ENCODE measurements at regions not wholly inside any gene's neighbourhood (a gene's known extent, or its start where the extent isn't known, plus 50 kb on each side); places are given as distances from the start of the nearest gene placed in this dataset.

- DNase-seq = no peak
These were observed 188.6 kb upstream of the SH3BP4 start for GRCh38 chr2:234763002-234763873.

GRCh38 chr2:234761910-234762309 is 189.9 kb upstream of the SH3BP4 start:
- no peak for DNase-seq

DNA sequence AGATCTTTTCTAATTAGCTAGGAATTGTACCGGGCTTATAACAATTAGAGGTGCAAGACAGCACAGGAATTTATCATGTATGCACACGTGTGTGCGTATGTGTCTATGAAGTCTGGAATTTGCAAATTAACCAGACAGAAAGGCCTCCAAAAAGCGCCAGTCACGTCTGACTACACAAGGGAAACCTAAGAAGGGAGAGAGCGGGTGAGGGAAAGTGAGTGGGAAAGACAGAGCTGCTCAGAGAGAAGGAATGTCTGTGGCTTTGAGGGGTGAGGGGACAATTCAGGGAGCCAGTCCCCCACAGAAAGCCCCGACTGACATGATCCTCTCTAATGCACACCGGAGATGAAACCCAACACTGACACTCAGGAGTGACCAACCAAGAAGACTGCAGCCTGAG is 197.7 kb upstream of the SH3BP4 start:
- no peak for DNase-seq

DNA sequence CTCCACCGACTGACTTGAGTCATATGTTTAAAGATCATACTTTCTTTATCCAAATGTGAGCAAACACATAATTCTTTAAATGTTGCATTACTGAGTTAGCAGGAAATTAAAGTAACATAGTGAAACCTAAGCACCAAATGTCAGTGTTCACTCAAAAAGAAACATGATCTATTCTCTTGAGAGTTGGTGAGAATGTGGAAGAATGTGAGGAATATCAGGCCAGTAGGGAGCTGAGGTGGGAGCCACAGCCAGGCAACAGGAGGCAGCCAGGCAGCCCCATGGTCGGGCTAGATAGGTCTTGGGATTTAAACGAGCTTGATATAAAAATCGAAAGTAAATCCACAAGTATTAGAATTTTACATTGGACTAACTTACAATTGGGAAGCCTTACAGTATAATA is 198.1 kb upstream of the SH3BP4 start:
- no peak for DNase-seq

GRCh38 chr2:234752966-234753365 is 198.9 kb upstream of the SH3BP4 start:
- DNase-seq = no peak

- DNase-seq = no peak
These were observed 200.4 kb upstream of the SH3BP4 start for GRCh38 chr2:234751275-234751973.

DNA sequence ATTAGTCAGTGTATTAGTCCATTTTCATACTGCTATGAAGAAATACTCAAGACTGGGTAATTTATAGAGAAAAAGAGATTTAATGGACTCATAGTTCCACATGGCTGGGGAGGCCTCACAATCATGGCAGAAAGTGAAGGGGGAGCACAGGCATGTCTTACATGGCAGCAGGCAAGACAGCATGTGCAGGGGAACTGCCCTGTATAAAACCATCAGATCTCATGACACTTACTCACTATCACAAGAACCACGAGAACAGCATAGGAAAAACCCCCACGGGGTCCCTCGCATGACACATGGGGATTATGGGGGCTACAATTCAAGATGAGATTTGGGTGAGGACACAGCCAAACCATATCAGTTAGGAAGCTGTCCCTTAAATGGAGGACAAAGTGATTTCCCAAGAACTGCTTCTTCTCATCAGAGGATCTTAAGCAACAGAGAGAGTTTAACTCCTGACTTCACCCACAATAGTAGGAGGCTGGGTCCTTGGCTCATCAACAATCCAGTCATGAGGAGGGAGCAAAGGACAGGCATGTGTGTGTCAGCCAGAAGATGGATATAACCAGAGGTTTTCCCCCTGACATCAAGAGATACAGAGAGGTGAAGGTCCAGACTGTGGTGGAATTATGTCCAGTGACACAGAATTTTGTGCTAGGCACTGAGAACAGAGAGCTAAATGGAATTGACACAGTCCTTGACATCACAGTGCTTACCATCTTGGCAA is 203.8 kb upstream of the SH3BP4 start:
- DNase-seq = no peak

DNA sequence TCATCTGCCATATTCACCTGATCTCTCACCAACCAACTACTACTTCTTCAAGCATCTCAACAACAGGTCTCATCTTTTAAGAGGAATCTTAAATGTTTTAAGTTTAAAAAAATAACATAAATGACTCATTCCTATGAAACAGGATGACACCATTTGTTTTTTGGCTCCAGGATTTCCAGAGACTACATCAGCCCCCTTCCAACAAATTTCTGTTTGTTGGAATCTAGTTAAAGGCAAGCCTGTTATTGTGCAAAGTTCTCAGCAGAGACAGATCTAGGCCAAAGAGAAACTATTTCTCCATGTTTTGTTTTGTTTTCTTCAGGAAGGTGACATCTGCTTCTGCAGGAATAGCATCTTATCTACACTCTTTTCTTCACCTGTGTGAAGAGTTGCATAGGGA is 204.8 kb upstream of the SH3BP4 start:
- DNase-seq = no peak

DNA sequence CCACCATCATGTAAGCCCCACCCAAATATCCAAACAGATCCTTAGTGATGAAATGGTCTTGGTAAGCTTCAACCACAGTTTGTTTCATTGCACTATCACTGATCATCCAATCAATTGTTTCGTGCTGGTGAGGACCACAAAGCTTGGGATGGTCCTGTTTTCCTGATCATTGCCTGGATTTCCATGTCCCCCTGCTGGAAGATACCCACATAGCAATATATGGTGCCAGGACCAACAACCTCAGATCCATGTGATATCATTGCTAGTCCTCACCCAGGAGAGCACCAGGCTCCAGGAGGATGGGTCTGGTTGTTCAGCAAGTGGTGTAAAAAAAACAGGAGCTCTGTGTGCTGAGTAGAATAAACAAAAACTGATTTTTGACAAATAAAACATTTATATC is 206.5 kb upstream of the SH3BP4 start:
- DNase-seq = no peak

DNA sequence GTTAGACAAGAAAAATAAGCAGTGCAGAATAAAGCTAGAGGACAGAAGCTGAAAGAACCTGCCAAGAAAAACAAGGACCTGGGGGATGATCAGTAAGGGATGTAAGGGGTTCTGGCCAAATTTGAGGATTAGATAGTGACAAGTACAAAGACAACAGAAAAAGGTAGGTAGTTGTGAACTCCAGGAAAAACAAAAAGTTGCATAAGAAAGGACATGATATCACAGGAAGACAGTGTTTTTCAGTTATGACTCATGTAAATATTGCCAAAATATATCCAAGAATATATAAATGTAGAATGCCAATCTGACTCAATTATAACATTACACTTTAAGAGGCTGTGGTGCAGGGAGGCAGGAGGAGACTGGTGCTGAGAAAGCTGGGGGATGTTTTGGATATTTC is 209.8 kb upstream of the SH3BP4 start:
- DNase-seq = no peak

GRCh38 chr2:234739061-234739460 is 212.8 kb upstream of the SH3BP4 start:
- DNase-seq = no peak

- DNase-seq = no peak
These were observed 216.0 kb upstream of the SH3BP4 start for GRCh38 chr2:234735829-234736228.

DNA sequence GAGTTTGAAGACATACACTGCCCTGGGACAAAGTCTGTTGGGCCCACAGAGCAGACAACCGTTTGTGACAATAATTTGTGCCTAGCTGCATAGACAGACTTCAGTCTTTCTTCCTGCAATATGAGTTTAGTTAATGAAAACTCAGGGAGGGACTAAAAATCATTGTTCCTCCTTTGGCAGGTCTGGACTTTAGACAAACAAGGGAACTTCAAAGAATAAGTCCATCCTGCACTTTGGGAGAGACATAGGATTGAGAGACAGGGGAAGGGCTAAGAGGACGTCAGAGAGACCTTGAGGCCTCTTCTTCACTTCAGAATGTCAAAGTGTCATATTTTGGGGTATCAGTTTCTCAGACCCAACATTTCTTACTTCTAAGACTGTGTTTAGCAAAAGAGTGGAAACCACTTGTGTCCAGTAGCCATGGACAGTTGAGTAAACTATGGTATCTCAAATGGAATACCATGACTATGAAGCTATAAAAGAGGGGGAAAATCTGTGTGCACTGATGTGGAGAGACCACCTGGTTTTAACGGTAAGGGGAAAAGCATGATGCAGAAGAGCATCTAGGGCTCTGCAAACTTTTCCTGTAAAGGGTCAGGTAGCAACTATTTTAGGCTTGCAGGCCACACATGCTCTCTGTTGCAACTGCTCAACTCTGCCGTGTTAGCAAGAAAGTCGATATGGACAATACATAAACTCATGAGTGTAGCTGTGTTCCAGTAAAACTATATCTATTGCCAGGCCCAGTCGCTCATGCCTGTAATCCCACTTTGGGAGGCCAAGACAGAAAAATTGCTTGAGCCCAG is 217.8 kb upstream of the SH3BP4 start:
- no peak for DNase-seq

DNA sequence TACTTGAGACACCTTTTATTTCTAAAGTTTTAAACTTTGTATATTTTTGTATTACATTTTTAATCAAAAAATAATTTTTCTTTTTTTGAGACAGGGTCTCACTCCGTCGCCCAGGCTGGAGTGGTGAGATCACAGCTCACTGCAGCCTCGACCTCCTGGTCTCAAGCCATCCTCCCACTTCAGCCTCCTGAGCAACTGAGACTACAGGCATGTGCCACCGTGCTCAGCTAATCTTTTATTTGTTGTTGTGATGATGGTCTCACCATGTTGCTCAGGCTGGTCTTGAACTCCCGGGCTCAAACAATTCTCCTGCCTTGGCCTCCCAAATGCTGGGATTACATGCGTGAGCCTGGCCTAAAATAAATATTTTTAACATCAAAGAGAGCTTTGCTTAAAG is 218.7 kb upstream of the SH3BP4 start:
- no peak for DNase-seq

DNA sequence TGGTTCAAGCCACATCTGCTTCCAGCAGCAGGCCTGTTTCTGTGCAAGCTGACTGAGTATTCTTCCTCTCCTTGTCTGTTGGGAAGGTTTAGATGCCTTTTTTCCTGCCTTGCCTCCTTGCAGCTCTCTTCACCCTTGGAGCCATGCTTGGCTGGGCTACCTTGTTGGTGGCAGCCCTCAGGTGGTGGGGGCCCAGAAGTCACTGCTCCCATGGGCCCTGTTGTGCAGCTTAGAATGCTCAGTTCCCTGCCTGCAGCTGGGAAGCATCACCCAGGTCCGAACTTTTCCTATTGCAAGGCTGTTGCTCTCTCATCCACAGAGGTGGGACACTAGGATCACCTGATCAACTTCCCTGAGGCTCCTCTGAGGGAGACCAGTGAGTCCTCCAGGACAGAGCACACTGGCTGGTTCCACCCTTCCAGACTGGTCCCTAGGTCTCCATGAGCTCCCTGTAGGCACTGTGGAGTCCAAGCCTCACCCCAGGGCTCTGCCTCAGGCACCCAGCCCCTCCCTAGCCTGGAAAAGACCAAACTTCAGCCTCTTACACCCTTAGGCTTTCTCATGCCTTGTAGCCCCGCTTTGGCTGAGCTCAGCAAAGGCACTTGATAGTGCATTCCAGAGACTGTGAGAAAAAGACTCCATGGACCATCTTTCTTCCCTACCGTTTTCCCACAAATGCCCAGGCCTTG is 219.3 kb upstream of the SH3BP4 start:
- DNase-seq = no peak

GRCh38 chr2:234731236-234731635 is 220.6 kb upstream of the SH3BP4 start:
- no peak for DNase-seq

DNA sequence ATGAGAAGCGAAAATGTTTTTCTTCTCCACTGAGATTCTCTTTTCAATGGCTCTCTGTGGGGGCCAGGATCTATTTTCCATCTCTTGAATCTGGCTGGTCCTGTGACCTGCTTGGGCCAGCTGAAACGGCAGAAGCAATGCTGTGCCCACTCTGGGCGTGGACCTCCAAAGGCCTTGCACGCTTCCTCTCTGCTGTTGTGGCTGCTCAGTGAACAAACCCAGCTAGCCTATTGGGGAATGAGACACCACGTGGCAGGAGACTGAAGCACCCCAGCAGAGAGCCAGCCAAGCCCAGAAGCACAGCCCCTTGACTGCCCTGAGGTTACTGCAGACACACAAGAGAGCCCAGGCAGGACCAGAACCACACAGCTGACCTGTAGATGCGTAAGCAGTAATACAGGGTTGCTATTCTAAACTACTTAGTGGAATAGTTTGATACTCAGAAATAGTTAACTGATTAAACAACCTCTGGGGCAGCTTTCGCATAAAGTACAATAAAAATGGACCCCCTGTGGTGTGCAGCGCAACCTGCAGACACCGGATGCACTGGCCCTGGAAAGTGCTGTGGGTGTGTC is 221.7 kb upstream of the SH3BP4 start:
- DNase-seq = no peak

DNA sequence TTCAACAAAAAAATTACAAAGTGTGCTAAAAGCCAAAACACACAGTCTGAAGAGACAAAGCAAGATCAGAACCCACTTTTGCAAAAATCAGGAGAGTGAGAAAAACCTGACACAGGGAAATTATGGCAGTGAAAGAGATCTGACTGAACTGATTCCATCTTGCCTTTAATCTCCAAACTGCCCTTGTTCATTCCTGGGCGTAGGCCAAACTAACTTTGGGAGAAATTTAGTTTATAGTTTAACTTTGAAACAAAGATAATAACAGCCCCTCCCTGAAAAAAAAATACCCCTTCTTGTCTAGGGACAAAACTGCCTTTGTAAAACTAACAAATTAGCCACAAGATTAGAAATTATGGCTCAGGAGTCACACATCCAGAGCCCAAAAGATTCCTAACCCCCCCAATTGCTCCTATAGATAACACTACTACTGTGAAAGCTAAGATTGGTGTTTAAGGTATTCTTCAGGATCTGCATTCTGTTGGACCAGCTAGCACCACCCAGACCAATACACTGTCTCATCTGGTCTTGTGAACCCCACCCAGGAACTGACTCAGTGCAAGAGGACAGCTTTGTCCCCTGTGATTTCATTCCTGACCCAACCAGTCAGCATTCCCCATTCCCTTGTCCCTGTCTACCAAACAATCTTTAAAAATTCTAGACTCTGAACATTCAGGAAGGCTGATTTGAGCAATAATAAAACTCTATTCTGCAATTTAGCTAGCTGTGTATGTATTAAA is 226.1 kb upstream of the SH3BP4 start:
- no peak for DNase-seq

- no peak for DNase-seq
These were observed 227.0 kb upstream of the SH3BP4 start for GRCh38 chr2:234724850-234725249.

GRCh38 chr2:234723400-234723799 is 226.5 kb upstream of the ARL4C start:
- no peak for DNase-seq

- no peak for DNase-seq
These were observed 225.3 kb upstream of the ARL4C start for GRCh38 chr2:234722176-234722575.
